HepG2 (cell line): ENCODE measurements at regions not wholly inside any gene's neighbourhood (a gene's known extent, or its start where the extent isn't known, plus 50 kb on each side); places are given as distances from the start of the nearest gene placed in this dataset.

ENCODE experiments used
- ATAC-seq: fragments of 200-7000 bp; cut with Tn5 transposase; 3 replicates; pipeline ENCODE4 v1.9.1; 2020; ENCODE audit warnings: mild to moderate bottlenecking, moderate library complexity
- BruUV-seq: library from RNA; stranded (reverse); fragments of 400-500 nt; replicated peaks from 2 replicates; lab custom pipeline; 2021; lab: Mats Ljungman, UMichigan
- CTCF ChIA-PET: fragments of 300-600 bp; formaldehyde crosslinking; extraction: SDS; loops from one replicate; lab custom pipeline; 2021; ENCODE audit warnings: low total read pairs, inconsistent platforms, low intra/inter-chr PET ratio; lab: Yijun Ruan, JAX
- POLR2A ChIA-PET: fragments of 350-600 bp; sonication (Branson Sonifier 250); formaldehyde crosslinking; loops from one replicate; lab custom pipeline; 2020; ENCODE audit warnings: antibody characterized with exemption, inconsistent platforms; lab: Yijun Ruan, JAX
- DNase-seq: peaks from one replicate; pipeline ENCODE4 v3.0.0-alpha.2; 2015; ENCODE audit warnings: low spot score
- FAIRE-seq: peaks from 3 replicates; lab custom pipeline; 2011; peaks lifted over from hg19 to GRCh38; lab: Jason Lieb, UNC
- H2AFZ ChIP-seq: one replicate; pipeline ENCODE4 v1.6.1; 2011; ENCODE audit warnings: low read length, inconsistent platforms
- H3K27ac ChIP-seq: fragments of 300-600 bp; 3 replicates; pipeline ENCODE4 v1.8.0; 2011; ENCODE audit warnings: mixed run types, mild to moderate bottlenecking, mixed read lengths, low read length, inconsistent platforms; ENCODE audit not compliant: insufficient read depth; ENCODE audit errors: extremely low read length
- H3K27me3 ChIP-seq, 2 experiments: fragments of 200-600 bp in 1 of 2; 2 replicates in 1 of 2; 3 replicates in 1 of 2; pipeline versions ENCODE4 v1.6.0 to v1.8.0; 2011; ENCODE audit warnings: low read length in 2 of 2, mild to moderate bottlenecking in 2 of 2, moderate library complexity in 2 of 2, inconsistent platforms in 1 of 2; ENCODE audit not compliant: insufficient read depth in 2 of 2, control insufficient read depth in 1 of 2
- H3K36me3 ChIP-seq, 2 experiments: fragments of 200-600 bp in 1 of 2; replicated peaks in 1 of 2; 2 replicates in 1 of 2; 3 replicates in 1 of 2; pipeline versions ENCODE4 v1.5.1 to v1.8.0; 2011; ENCODE audit warnings: low read length in 2 of 2, inconsistent platforms in 1 of 2; ENCODE audit not compliant: insufficient read depth in 2 of 2, control insufficient read depth in 1 of 2
- H3K4me1 ChIP-seq: 2 replicates; pipeline ENCODE4 v1.5.1; 2012; ENCODE audit warnings: low read length, inconsistent platforms; ENCODE audit not compliant: insufficient read depth
- H3K4me2 ChIP-seq: 2 replicates; pipeline ENCODE4 v1.6.0; 2011; ENCODE audit warnings: low read depth, low read length, inconsistent platforms
- H3K4me3 ChIP-seq, 3 experiments: fragments of 200-600 bp in 1 of 3; sonication (generic), shearing (Covaris generic) in 1 of 3; replicated peaks in 1 of 3; 2 replicates each; pipeline ENCODE4 v1.5.1; 2011 to 2016; ENCODE audit warnings: low read length in 3 of 3, inconsistent platforms in 2 of 3, low read depth in 2 of 3, mild to moderate bottlenecking in 2 of 3, control low read depth in 1 of 3, mixed read lengths in 1 of 3; ENCODE audit not compliant: insufficient read depth in 1 of 3
- H3K79me2 ChIP-seq: one replicate; pipeline ENCODE4 v1.6.1; 2011; ENCODE audit warnings: low read length, inconsistent platforms; ENCODE audit not compliant: insufficient read depth
- H3K9ac ChIP-seq: 2 replicates; pipeline ENCODE4 v1.6.0; 2011; ENCODE audit warnings: mild to moderate bottlenecking, low read depth, low read length, inconsistent platforms; ENCODE audit not compliant: insufficient read depth
- H3K9me3 ChIP-seq: 2 replicates; pipeline ENCODE4 v1.5.1; 2012; ENCODE audit warnings: mild to moderate bottlenecking, low read length
- H4K20me1 ChIP-seq: 2 replicates; pipeline ENCODE4 v1.6.0; 2011; ENCODE audit warnings: inconsistent platforms, mild to moderate bottlenecking, low read length, moderate library complexity; ENCODE audit not compliant: insufficient read depth
- DMAP1 ChIP-seq: IDR thresholded peaks from 2 replicates; pipeline ENCODE4 v1.6.1; 2016
- DR1 ChIP-seq: sonication (generic); formaldehyde crosslinking; IDR thresholded peaks from 2 replicates; pipeline ENCODE4 v1.8.0; 2021; ENCODE audit warnings: mild to moderate bottlenecking, missing genetic modification reagents, inconsistent platforms
- ISL2 ChIP-seq: sonication (generic); formaldehyde crosslinking; IDR thresholded peaks from 2 replicates; pipeline ENCODE4 v1.5.0; 2020; ENCODE audit warnings: missing genetic modification reagents
- KDM5A ChIP-seq: fragments of 200-600 bp; sonication (generic); IDR thresholded peaks from 2 replicates; pipeline ENCODE4 v1.7.0; 2018; ENCODE audit warnings: antibody characterized with exemption, mild to moderate bottlenecking, low read length, borderline replicate concordance
- MXI1 ChIP-seq: IDR thresholded peaks from 3 replicates; pipeline ENCODE4 v1.6.1; 2012; ENCODE audit warnings: low read depth, low read length, inconsistent platforms, borderline replicate concordance
- RBFOX2 ChIP-seq: fragments of 200-400 bp; formaldehyde crosslinking; IDR thresholded peaks from 2 replicates; pipeline ENCODE4 v1.6.1; 2017; ENCODE audit warnings: low read depth, mild to moderate bottlenecking, low read length
- ZBTB25 ChIP-seq: IDR thresholded peaks from 2 replicates; pipeline ENCODE4 v1.6.1; 2018; ENCODE audit warnings: missing genetic modification reagents
- ZFP36 ChIP-seq: fragments of 150-350 bp; IDR thresholded peaks from 2 replicates; pipeline ENCODE4 v1.6.1; 2018; ENCODE audit warnings: borderline replicate concordance, low read length, low read depth; ENCODE audit not compliant: partially characterized antibody
- ZIK1 ChIP-seq: sonication (generic); formaldehyde crosslinking; IDR thresholded peaks from 2 replicates; pipeline ENCODE4 v1.5.0; 2020; ENCODE audit warnings: mild to moderate bottlenecking, low read depth, missing genetic modification reagents, borderline replicate concordance
- ZNF160 ChIP-seq: sonication (generic); formaldehyde crosslinking; IDR thresholded peaks from 2 replicates; pipeline ENCODE4 v1.8.0; 2022; ENCODE audit warnings: mild to moderate bottlenecking, inconsistent platforms, missing genetic modification reagents
- ZNF207 ChIP-seq: fragments of 450-650 bp; IDR thresholded peaks from 2 replicates; pipeline ENCODE4 v1.6.1; 2016; ENCODE audit warnings: antibody characterized with exemption, borderline replicate concordance
- ZNF232 ChIP-seq: sonication (generic); formaldehyde crosslinking; IDR thresholded peaks from 2 replicates; pipeline ENCODE4 v1.4.0; 2020; ENCODE audit warnings: missing genetic modification reagents, borderline replicate concordance
- ZNF276 ChIP-seq: sonication (generic); formaldehyde crosslinking; IDR thresholded peaks from 2 replicates; pipeline ENCODE4 v1.4.0; 2020; ENCODE audit warnings: mild to moderate bottlenecking, low read depth, missing genetic modification reagents
- ZNF317 ChIP-seq: sonication (generic); formaldehyde crosslinking; IDR thresholded peaks from 2 replicates; pipeline ENCODE4 v1.5.0; 2020; ENCODE audit warnings: mild to moderate bottlenecking, missing genetic modification reagents
- ZNF331 ChIP-seq: sonication (generic); formaldehyde crosslinking; IDR thresholded peaks from 2 replicates; pipeline ENCODE4 v1.4.0; 2020; ENCODE audit warnings: missing genetic modification reagents
- ZNF557 ChIP-seq: sonication (generic); formaldehyde crosslinking; IDR thresholded peaks from 2 replicates; pipeline ENCODE4 v1.4.0; 2020; ENCODE audit warnings: missing genetic modification reagents
- ZNF567 ChIP-seq: sonication (generic); formaldehyde crosslinking; IDR thresholded peaks from 2 replicates; pipeline ENCODE4 v1.8.1; 2023; ENCODE audit warnings: mild to moderate bottlenecking, missing genetic modification reagents, borderline replicate concordance
- ZNF768 ChIP-seq: sonication (generic); formaldehyde crosslinking; IDR thresholded peaks from 2 replicates; pipeline ENCODE4 v1.4.0; 2020; ENCODE audit warnings: missing genetic modification reagents
- ZNF878 ChIP-seq: sonication (generic); formaldehyde crosslinking; IDR thresholded peaks from 2 replicates; pipeline ENCODE4 v1.8.1; 2023; ENCODE audit warnings: mild to moderate bottlenecking, missing genetic modification reagents, moderate library complexity
- WGBS: methylation state at CpG from one replicate; pipeline ENCODE4 v1.1.6; 2017; ENCODE audit warnings: low lambda C conversion rate; 5-methylcytosine and 5-hydroxymethylcytosine counted together
- in situ Hi-C: cut with HindIII; loops from 2 replicates; pipeline ENCODE4 v1.10.0; 2017; ENCODE audit warnings: low pct_unique_long_range_greater_than_20kb; ENCODE audit not compliant: extremely low pct_ligation_motif_present
- intact Hi-C: fragments of 100-400 bp; cut with micrococcal nuclease; formaldehyde crosslinking; loops from one replicate; pipeline ENCODE4 v1.10.0; 2022; ENCODE audit not compliant: unreplicated experiment

- Histone ChIP-seq H3K9ac (no peak overlapping the region), H4K20me1 (no peaks in the 10 kb centered on the region), H3K79me2 (no peaks in the 10 kb centered on the region), H3K36me3 (no peaks in the 10 kb centered on the region), H3K27ac (no peak overlapping the region), H3K4me3 (no peak overlapping the region), H2AFZ (no peak overlapping the region), H3K4me2 (no peak overlapping the region), H3K4me1 (no peaks in the 10 kb centered on the region), H3K9me3 (no peaks in the 10 kb centered on the region), H3K27me3 (peaks cover 0 to 13% of the 10 kb centered on the region in 2 experiments; a peak in 1 of 5 replicates)
- POLR2A ChIA-PET: no interaction called here
- CTCF ChIA-PET: no interaction called here
- WGBS: 17% methylated on average over 3 of the region's 3 CpGs
- TF ChIP-seq ZNF160 (CRISPR knock-in tag) (no peak), RBFOX2 (no peak), KDM5A (no peak), ZNF276 (CRISPR knock-in tag) (no peak), ZBTB25 (CRISPR knock-in tag) (no peak), ZNF207 (no peak), ZFP36 (no peak), ZNF232 (CRISPR knock-in tag) (no peak), ZNF567 (CRISPR knock-in tag) (no peak), ZNF768 (no peak), DMAP1 (no peak), ZIK1 (CRISPR knock-in tag) (no peak), ZNF878 (no peak), ISL2 (CRISPR knock-in tag) (no peak), ZNF331 (CRISPR knock-in tag) (no peak), MXI1 (no peak), DR1 (no peak), ZNF557 (CRISPR knock-in tag) (no peak), ZNF317 (CRISPR knock-in tag) (no peak)
- no peak for ATAC-seq
- BruUV-seq: no TSS peak
- FAIRE-seq: no peak
- in situ Hi-C loops (no loop called here), intact Hi-C loops (no loop called here)
- DNase-seq: no peak
Observed at GRCh38 chr12:111230649-111231048, 138.2 kb downstream of the PHETA1 start.
